GM12878 (cell line): ENCODE measurements at regions not wholly inside any gene's neighbourhood (a gene's known extent, or its start where the extent isn't known, plus 50 kb on each side); places are given as distances from the start of the nearest gene placed in this dataset.

Experiments used
- ATAC-seq: fragments of 200-7000 bp; cut with Tn5 transposase; 3 replicates; pipeline ENCODE4 v1.9.1; 2020; ENCODE audit warnings: mild to moderate bottlenecking, moderate library complexity
- BruUV-seq: library from RNA; stranded (reverse); fragments of 400-500 nt; replicated peaks from 2 replicates; lab custom pipeline; 2021; lab: Mats Ljungman, UMichigan
- CTCF ChIA-PET: fragments of 300-600 bp; sonication (Branson Sonifier 250); formaldehyde crosslinking; extraction: SDS; loops from one replicate; lab custom pipeline; 2021; ENCODE audit warnings: inconsistent platforms; lab: Yijun Ruan, JAX
- POLR2A ChIA-PET: fragments of 350-600 bp; formaldehyde crosslinking; extraction: SDS; loops from one replicate; lab custom pipeline; 2021; ENCODE audit warnings: inconsistent platforms; lab: Charles Lee
- RAD21 ChIA-PET: fragments of 300-600 bp; sonication (Branson Sonifier 250); formaldehyde crosslinking; loops from one replicate; lab custom pipeline; 2023; ENCODE audit warnings: antibody characterized with exemption; ENCODE audit not compliant: unreplicated experiment; lab: Charles Lee
- SMC1A ChIA-PET: fragments of 300-600 bp; sonication (Branson Sonifier 250); formaldehyde crosslinking; loops from one replicate; lab custom pipeline; 2023; ENCODE audit not compliant: unreplicated experiment, uncharacterized antibody; lab: Charles Lee
- DNase-seq: peaks from one replicate; pipeline ENCODE4 v3.0.0-alpha.2; 2011; ENCODE audit warnings: low read depth, low spot score
- FAIRE-seq: peaks from 3 replicates; lab custom pipeline; 2011; peaks lifted over from hg19 to GRCh38; lab: Jason Lieb, UNC
- H2AFZ ChIP-seq: 2 replicates; pipeline ENCODE4 v1.6.0; 2011; ENCODE audit warnings: low read depth, low read length, control low read depth; ENCODE audit not compliant: control insufficient read depth
- H3K27ac ChIP-seq: 2 replicates; pipeline ENCODE4 v1.5.1; 2011; ENCODE audit warnings: control low read depth; ENCODE audit not compliant: control insufficient read depth, insufficient read depth
- H3K27me3 ChIP-seq, 2 experiments: replicated peaks in 1 of 2; 2 replicates each; pipeline versions ENCODE4 v1.6.0 to v1.6.1; 2011; ENCODE audit warnings: low read length in 1 of 2; ENCODE audit not compliant: control insufficient read depth in 2 of 2, insufficient read depth in 2 of 2
- H3K36me3 ChIP-seq, 2 experiments: 2 replicates each; pipeline ENCODE4 v1.5.1; 2011; ENCODE audit warnings: low read length in 1 of 2; ENCODE audit not compliant: control insufficient read depth in 2 of 2, insufficient read depth in 2 of 2
- H3K4me1 ChIP-seq: 2 replicates; pipeline ENCODE4 v1.6.1; 2011; ENCODE audit warnings: mild to moderate bottlenecking, low read length, moderate library complexity, mixed read lengths; ENCODE audit not compliant: control insufficient read depth, insufficient read depth
- H3K4me2 ChIP-seq: 2 replicates; pipeline ENCODE4 v1.6.0; 2011; ENCODE audit warnings: control low read depth; ENCODE audit not compliant: control insufficient read depth, insufficient read depth
- H3K4me3 ChIP-seq: fragments of 200-600 bp; sonication (generic); 2 replicates; pipeline ENCODE4 v1.5.1; 2016
- H3K79me2 ChIP-seq: 2 replicates; pipeline ENCODE4 v1.6.0; 2011; ENCODE audit warnings: low read length; ENCODE audit not compliant: control insufficient read depth, insufficient read depth
- H3K9ac ChIP-seq: 2 replicates; pipeline ENCODE4 v1.8.0; 2011; ENCODE audit warnings: low read length, control low read depth, mixed read lengths; ENCODE audit not compliant: control insufficient read depth, insufficient read depth
- H3K9me3 ChIP-seq: replicated peaks from 3 replicates; pipeline ENCODE4 v1.5.1; 2011; ENCODE audit warnings: mild to moderate bottlenecking, low read length; ENCODE audit not compliant: control insufficient read depth, insufficient read depth
- H4K20me1 ChIP-seq: 2 replicates; pipeline ENCODE4 v1.6.0; 2011; ENCODE audit not compliant: control insufficient read depth, insufficient read depth
- CBX5 ChIP-seq: sonication (generic); IDR thresholded peaks from 2 replicates; pipeline ENCODE4 v1.6.1; 2016; ENCODE audit warnings: low read depth, moderate library complexity, mild to moderate bottlenecking, inconsistent platforms
- CHD1 ChIP-seq: IDR thresholded peaks from 2 replicates; pipeline ENCODE4 v1.6.1; 2012; ENCODE audit warnings: low read depth, low read length, improper control_type of control experiment
- CREM ChIP-seq: IDR thresholded peaks from 2 replicates; pipeline ENCODE4 v1.6.1; 2014; ENCODE audit warnings: antibody characterized with exemption, low read depth
- DPF2 ChIP-seq: fragments of 450-650 bp; IDR thresholded peaks from 2 replicates; pipeline ENCODE4 v1.6.1; 2017; ENCODE audit warnings: mild to moderate bottlenecking
- E2F8 ChIP-seq: fragments of 450-650 bp; IDR thresholded peaks from 2 replicates; pipeline ENCODE4 v1.6.1; 2018; ENCODE audit warnings: mild to moderate bottlenecking, low read depth, moderate library complexity; ENCODE audit not compliant: partially characterized antibody
- GATAD2B ChIP-seq: fragments of 450-650 bp; conservative IDR thresholded peaks from 2 replicates; pipeline ENCODE4 v1.6.1; 2017; ENCODE audit warnings: low read depth, mild to moderate bottlenecking, moderate library complexity
- KLF5 ChIP-seq: fragments of 450-650 bp; IDR thresholded peaks from 2 replicates; pipeline ENCODE4 v1.6.1; 2014; ENCODE audit warnings: mild to moderate bottlenecking; ENCODE audit not compliant: partially characterized antibody
- MEF2B ChIP-seq: fragments of 450-650 bp; IDR thresholded peaks from 2 replicates; pipeline ENCODE4 v1.6.1; 2018; ENCODE audit warnings: mild to moderate bottlenecking, moderate library complexity; ENCODE audit not compliant: partially characterized antibody, poor library complexity, severe bottlenecking
- RELA ChIP-seq: fragments of 450-650 bp; IDR thresholded peaks from 2 replicates; pipeline ENCODE4 v1.8.0; 2014; ENCODE audit warnings: borderline replicate concordance; ENCODE audit not compliant: partially characterized antibody
- SMAD5 ChIP-seq: IDR thresholded peaks from 2 replicates; pipeline ENCODE4 v1.6.1; 2016; ENCODE audit warnings: antibody characterized with exemption, low read depth
- ZBTB11 ChIP-seq: fragments of 450-650 bp; formaldehyde crosslinking; IDR thresholded peaks from 2 replicates; pipeline ENCODE4 v1.5.0; 2022; ENCODE audit warnings: mild to moderate bottlenecking, missing genetic modification characterization
- ZBTB33 ChIP-seq: fragments of 450-650 bp; IDR thresholded peaks from 2 replicates; pipeline ENCODE4 v1.6.1; 2017; ENCODE audit warnings: mild to moderate bottlenecking
- ZNF207 ChIP-seq: fragments of 450-650 bp; IDR thresholded peaks from 2 replicates; pipeline ENCODE4 v1.6.1; 2014; ENCODE audit warnings: antibody characterized with exemption, mild to moderate bottlenecking, borderline replicate concordance
- ZSCAN29 ChIP-seq: fragments of 450-650 bp; IDR thresholded peaks from 2 replicates; pipeline ENCODE4 v1.6.1; 2017; ENCODE audit warnings: mild to moderate bottlenecking, moderate library complexity
- ZZZ3 ChIP-seq: IDR thresholded peaks from 2 replicates; pipeline ENCODE4 v1.6.1; 2011; ENCODE audit warnings: low read depth; ENCODE audit not compliant: control insufficient read depth, insufficient read length
- WGBS: methylation state at CpG from one replicate; pipeline ENCODE4 v1.1.6; 2016; ENCODE audit warnings: low lambda C conversion rate; ENCODE audit not compliant: insufficient replicate concordance, insufficient coverage; ENCODE audit errors: missing lambda C conversion rate; 5-methylcytosine and 5-hydroxymethylcytosine counted together
- in situ Hi-C: fragments of 300-500 bp; cut with MboI; formaldehyde crosslinking; loops from 9 replicates; pipeline ENCODE4 v1.14.3; 2018; ENCODE audit warnings: mixed read lengths
- intact Hi-C: fragments of 100-400 bp; cut with micrococcal nuclease; formaldehyde crosslinking; loops from one replicate; pipeline ENCODE4 v1.14.2; 2022; ENCODE audit not compliant: unreplicated experiment

GRCh38 chr2:237261327-237261726 lies 152.6 kb downstream of the COL6A3 start:
- H3K27ac ChIP-seq: no peak overlapping the region
- no peak overlapping the region for H3K4me2 ChIP-seq
- no peak overlapping the region for H3K9ac ChIP-seq
- H3K9me3 ChIP-seq: no peaks in the 10 kb centered on the region
- H3K4me1 ChIP-seq: no peaks in the 10 kb centered on the region
- SMC1A ChIA-PET: no interaction called here
- FAIRE-seq (no peak), ATAC-seq (no peak), DNase-seq (no peak)
- in situ Hi-C loops (no loop called here), intact Hi-C loops (no loop called here)
- RAD21 ChIA-PET: no interaction called here
- no TSS peak for BruUV-seq
- H3K36me3 ChIP-seq: no peaks in the 10 kb centered on the region
- H3K79me2 ChIP-seq: no peaks in the 10 kb centered on the region
- no peaks in the 10 kb centered on the region for H4K20me1 ChIP-seq
- H3K4me3 ChIP-seq: no peak overlapping the region
- CTCF ChIA-PET: no interaction called here
- POLR2A ChIA-PET: no interaction called here
- 19% methylated on average over 3 of the region's 3 CpGs for WGBS
- no peak overlapping the region for H2AFZ ChIP-seq
- H3K27me3 ChIP-seq: peaks cover 0 to under 1% of the 10 kb centered on the region in 2 experiments; a peak in 2 of 4 replicates
- TF ChIP-seq ZSCAN29 (no peak), ZNF207 (no peak), CREM (no peak), ZBTB11 (no peak), GATAD2B (no peak), E2F8 (no peak), CHD1 (no peak), ZZZ3 (no peak), KLF5 (no peak), SMAD5 (no peak), DPF2 (no peak), ZBTB33 (no peak), CBX5 (no peak), MEF2B (no peak), RELA (no peak)
